K562 (cell line): ENCODE measurements at regions not wholly inside any gene's neighbourhood (a gene's known extent, or its start where the extent isn't known, plus 50 kb on each side); places are given as distances from the start of the nearest gene placed in this dataset.

Experiments used
- ZBTB8A ChIP-seq: fragments of 450-650 bp; IDR thresholded peaks from 2 replicates; pipeline ENCODE4 v1.6.1; 2018; ENCODE audit warnings: mild to moderate bottlenecking, moderate library complexity; ENCODE audit not compliant: partially characterized antibody
- ZKSCAN1 ChIP-seq: fragments of 150-350 bp; IDR thresholded peaks from 2 replicates; pipeline ENCODE4 v1.6.1; 2016; ENCODE audit warnings: low read depth, low read length
- ZNF407 ChIP-seq: fragments of 450-650 bp; IDR thresholded peaks from 2 replicates; pipeline ENCODE4 v1.6.1; 2016; ENCODE audit warnings: low read depth

DNA sequence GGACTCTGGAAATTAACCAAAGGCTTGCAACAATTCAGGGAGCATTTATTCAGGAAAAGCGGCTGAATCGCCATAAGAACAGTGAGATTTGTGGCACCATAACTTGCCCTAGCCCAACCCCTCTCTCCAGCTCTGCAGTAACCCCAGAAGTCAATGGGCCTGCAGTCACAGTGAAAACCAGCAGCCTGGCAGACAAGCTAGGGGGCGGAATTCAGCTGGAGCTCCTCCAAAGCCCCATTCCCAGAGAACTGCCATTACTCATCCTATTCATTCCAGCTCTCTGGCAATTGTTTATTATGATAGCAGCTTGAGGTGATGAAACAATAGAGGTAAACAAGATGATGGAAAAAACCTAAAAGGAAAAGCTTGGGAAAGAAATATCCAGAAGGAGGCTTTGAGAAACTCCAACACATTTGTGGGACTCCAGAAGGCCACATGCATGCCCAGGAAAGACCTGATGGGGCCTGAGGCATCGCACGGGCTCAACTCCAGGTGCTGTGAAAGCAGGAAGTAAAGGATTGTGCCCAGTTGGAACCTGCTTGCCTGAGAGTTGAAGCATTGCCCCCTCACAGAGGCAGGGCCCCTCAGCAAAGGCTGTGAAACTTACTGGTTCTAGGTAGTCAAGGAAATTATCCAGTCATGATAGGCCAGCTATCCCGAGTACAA is 126.7 kb downstream of the TWIST2 start (continued):
- no peak for TF ChIP-seq ZNF407
- no peak for TF ChIP-seq ZKSCAN1
- TF ChIP-seq ZBTB8A = no peak
